ENCODE measurements at regions not wholly inside any gene's neighbourhood (a gene's known extent, or its start where the extent isn't known, plus 50 kb on each side); places are given as distances from the start of the nearest gene placed in this dataset.

DNA sequence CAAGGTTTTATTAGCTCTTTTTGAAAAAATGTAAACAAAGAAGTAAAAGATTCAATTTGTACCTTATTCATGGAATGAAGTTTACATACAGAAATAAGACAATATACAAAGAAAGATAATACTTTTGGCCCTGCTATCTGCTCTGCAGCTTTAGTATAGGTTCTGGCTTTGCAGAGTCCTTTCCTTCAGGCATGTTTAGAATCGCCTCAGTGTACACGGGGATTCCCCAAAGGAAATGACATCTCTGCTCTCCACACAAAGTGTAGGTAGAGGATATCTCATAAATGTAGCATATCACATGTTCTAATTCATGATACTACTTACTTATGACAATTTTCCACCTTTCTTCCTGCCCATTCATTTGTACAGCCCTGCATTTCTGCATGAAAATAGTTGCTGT lies 222.6 kb upstream of the DPYD start:
- TF ChIP-seq POLR2A (IDR thresholded peaks at IDR 0.05; ENCODE audit: low read depth, low read length) (no peak), POLR2AphosphoS5 (IDR thresholded peaks at IDR 0.05; ENCODE audit: low read length) (no peak), RAD21 (IDR thresholded peaks at IDR 0.05; ENCODE audit: insufficient read depth, low read depth, low read length) (no peak)
- TF ChIP-seq, protein P1, sequence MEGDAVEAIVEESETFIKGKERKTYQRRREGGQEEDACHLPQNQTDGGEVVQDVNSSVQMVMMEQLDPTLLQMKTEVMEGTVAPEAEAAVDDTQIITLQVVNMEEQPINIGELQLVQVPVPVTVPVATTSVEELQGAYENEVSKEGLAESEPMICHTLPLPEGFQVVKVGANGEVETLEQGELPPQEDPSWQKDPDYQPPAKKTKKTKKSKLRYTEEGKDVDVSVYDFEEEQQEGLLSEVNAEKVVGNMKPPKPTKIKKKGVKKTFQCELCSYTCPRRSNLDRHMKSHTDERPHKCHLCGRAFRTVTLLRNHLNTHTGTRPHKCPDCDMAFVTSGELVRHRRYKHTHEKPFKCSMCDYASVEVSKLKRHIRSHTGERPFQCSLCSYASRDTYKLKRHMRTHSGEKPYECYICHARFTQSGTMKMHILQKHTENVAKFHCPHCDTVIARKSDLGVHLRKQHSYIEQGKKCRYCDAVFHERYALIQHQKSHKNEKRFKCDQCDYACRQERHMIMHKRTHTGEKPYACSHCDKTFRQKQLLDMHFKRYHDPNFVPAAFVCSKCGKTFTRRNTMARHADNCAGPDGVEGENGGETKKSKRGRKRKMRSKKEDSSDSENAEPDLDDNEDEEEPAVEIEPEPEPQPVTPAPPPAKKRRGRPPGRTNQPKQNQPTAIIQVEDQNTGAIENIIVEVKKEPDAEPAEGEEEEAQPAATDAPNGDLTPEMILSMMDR (IDR thresholded peaks at IDR 0.05 in 2 of 3, conservative IDR thresholded peaks at IDR 0.05 in 1 of 3; ENCODE audit: control insufficient read depth in 2 of 3, extremely low read depth in 1 of 3, insufficient read depth in 1 of 3, low read depth in 3 of 3, low read length in 3 of 3) = no peak

Measured in GM12878 (cell line).